WI38 (cell line): ENCODE measurements at regions not wholly inside any gene's neighbourhood (a gene's known extent, or its start where the extent isn't known, plus 50 kb on each side); places are given as distances from the start of the nearest gene placed in this dataset.

Experiments
- H3K4me3 ChIP-seq: 2 replicates; pipeline ENCODE4 v1.5.1; 2011; ENCODE audit warnings: low read depth, mild to moderate bottlenecking, control low read depth, low read length
- TF ChIP-seq, protein P1 (sequence below): IDR thresholded peaks from 2 replicates; pipeline ENCODE4 v1.5.1; 2012; ENCODE audit warnings: low read depth, mild to moderate bottlenecking, control low read depth, low read length

DNA sequence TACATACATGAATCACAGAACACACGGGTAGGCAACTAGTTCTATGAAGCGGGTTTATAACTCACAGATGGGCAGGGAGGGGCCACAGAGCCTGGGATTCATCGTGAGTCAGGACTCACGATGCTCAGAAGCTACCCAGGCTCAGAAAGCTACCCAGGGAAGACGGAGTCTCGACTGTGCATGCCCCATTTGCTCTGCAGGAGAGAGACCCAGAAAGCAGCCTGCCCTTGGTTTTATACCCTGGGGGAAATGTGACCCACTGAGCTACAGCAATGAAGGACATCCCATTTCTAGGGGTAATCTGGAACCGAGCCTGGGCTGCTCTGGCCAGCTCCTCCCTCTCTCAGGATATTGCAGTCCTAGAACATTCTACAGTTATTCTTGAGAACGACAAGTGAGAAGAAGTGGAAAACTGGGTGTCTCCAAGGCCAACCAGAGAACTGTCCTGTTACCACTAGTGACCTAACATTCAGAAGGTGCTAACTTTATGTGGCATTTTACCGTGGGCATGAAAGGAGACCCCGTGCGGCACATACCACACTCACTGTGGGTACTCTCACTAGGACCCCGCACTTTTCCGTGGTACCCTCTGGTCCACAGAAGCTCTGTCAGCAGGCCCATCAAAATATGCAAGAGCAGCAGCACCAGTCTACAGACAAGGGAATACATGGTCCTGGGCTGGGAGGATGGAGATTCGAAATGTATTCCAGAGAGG is 201.9 kb upstream of the PMEPA1 start:
- no peak overlapping the region for H3K4me3 ChIP-seq
- TF ChIP-seq, protein P1, sequence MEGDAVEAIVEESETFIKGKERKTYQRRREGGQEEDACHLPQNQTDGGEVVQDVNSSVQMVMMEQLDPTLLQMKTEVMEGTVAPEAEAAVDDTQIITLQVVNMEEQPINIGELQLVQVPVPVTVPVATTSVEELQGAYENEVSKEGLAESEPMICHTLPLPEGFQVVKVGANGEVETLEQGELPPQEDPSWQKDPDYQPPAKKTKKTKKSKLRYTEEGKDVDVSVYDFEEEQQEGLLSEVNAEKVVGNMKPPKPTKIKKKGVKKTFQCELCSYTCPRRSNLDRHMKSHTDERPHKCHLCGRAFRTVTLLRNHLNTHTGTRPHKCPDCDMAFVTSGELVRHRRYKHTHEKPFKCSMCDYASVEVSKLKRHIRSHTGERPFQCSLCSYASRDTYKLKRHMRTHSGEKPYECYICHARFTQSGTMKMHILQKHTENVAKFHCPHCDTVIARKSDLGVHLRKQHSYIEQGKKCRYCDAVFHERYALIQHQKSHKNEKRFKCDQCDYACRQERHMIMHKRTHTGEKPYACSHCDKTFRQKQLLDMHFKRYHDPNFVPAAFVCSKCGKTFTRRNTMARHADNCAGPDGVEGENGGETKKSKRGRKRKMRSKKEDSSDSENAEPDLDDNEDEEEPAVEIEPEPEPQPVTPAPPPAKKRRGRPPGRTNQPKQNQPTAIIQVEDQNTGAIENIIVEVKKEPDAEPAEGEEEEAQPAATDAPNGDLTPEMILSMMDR = no peak

DNA sequence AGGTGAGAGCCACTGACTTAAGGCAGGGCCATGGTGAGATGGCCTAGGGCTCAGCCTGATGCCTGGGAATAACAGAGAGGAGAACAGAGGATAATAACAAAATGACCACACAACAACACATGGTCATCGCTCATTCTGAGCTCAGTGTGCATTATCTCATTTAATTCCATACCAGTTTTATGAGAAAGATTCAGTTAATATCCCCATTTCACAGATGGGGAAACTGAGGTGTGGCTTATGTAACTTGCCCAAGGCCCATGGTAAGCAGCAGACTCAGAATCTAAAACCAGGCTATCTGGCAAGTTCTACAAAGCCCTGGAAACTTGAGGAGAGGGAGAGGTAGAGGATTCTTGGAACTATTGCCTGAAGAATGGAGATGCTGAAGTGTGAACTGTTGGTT is 200.9 kb upstream of the PMEPA1 start:
- TF ChIP-seq, protein P1 = no peak
- H3K4me3 ChIP-seq = no peak overlapping the region

DNA sequence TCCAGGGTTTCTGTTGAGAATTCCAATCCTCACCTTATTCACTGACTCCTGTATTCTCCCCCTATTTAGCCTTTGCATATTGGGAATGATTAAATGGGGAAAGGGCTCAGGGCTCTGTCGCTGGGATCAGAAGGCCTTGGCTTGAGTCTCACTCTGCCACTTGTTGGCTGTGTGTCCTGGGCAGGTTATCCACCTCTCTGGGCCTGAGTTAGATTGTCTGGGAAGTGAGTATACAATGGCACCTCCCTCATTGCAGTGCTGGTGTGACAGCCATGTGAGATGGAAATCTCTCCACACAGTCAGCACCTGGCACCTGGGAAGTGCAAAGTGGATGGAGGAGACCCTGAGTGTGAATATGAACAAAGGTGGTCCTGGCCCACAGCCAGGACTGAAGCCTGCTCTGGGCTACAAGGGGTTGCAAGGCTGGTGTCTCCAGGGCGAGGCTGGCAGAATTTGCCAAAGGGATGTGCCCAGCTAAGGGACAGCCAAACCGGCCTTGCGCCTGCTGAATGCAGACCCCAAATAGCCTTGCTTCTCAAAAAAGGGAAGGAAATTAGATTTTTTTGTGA is 200.0 kb upstream of the PMEPA1 start:
- no peak overlapping the region for H3K4me3 ChIP-seq
- TF ChIP-seq, protein P1 = no peak

DNA sequence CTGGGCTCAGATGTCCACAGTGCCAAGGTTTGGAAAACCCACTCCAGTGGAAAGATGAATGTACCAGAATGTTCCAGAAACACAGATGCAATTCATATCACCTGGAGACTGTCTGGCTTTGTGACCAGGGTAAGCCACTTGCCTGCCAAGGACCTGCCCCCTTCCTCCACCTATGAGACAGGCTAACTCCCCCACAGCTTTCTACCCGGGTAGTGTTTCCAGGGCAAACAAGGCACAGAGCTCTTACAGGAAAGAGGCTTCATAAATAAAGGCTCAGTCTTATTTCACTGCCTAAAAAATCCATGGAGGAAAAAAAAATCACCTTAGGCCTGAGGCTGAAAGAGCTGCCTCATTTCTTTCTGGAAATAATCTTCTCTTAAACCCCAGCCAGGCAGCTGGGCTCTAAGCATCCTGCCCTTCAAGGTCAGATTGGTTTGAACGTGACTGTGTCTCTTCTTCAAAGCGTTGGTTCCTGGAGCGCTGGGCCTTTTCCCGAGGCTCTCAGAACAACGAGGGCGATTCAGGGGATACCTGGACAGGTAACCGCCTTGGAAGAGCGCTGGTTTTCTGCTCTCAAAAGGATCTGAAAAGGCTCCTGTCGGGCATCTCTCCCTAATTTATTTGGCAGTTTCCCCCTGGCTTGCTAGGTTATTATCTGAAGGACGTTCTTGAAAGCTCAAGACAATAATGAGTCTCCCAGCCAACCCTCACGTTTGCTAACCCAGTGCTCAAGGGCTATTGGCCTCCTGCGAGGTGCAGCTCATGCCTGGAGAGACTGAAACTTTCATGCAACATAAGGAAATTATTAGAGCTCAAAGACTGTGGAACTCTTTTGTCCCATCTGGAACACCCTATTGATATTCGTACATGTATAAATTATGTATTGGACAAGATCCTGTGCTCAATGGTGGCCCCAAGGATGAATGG is 199.2 kb upstream of the PMEPA1 start:
- H3K4me3 ChIP-seq = no peak overlapping the region
- TF ChIP-seq, protein P1 = no peak

DNA sequence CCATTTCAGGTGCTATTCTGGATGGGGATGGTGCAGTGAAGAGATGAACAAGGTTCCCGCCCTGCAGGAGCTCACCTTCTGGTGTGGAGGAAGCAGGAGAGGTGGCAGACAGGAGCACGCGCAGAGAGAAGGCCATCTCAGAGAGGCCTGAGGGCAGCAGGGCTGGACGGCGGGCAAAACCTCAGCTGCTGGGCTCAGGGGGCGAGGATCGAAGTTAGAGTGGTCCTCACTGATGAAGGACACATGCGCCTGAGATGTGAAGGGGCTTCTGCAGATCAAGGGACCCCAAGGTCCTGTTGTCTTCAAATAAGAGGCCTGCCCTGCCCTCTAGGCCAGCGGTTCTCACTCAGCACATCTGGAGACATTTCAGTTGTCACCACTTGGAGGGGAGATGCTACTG is 198.4 kb upstream of the PMEPA1 start:
- no peak overlapping the region for H3K4me3 ChIP-seq
- TF ChIP-seq, protein P1 = no peak

DNA sequence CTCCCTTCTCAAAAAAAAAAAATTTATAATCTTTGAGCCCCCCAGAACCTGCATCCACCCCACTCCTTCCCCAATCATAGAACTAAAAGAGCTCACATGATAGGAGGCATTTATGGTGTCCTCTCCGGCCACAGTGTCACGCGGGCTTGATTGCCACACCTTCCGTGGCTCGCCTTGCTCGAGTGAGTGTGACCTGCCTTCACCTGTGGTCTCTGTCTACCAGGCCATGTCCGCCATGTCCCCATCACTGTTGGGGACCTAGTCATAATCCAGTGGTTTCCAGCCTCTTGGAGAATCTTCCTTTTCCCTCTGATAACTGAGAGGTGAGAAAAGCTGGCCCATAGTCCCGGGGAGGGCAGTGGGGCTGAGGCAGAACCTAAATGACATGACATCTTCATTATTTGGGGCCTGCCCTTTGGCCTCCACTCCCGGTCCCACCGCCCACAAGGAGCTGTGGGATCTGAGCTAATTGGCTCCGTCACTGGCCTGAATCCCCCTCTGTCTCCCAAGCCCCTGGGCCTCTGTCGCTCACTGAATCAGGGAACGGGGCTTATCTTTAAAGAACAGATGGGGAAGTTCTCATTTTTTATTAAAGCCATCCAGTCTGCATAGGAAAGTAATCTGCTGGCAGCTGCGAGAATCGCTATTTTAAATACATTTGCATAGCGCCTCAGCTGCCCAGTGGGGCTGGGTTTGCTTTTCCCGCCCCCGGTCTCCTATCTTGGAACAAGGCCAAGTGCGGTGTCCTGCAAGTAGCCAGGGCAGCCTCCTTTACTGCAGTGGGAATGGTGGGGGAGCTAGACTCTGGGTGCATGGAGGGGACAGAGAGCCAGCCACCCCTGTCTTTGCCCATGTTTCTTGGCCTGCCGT is 197.6 kb upstream of the PMEPA1 start:
- H3K4me3 ChIP-seq = no peak overlapping the region
- TF ChIP-seq, protein P1 = no peak
